GM12891 (cell line): ENCODE measurements at regions not wholly inside any gene's neighbourhood (a gene's known extent, or its start where the extent isn't known, plus 50 kb on each side); places are given as distances from the start of the nearest gene placed in this dataset.

ENCODE experiments used
- POLR2A ChIP-seq: IDR thresholded peaks from 2 replicates; pipeline ENCODE4 v1.6.1; 2011; ENCODE audit warnings: low read depth, low read length, control low read depth
- POLR2AphosphoS5 ChIP-seq: IDR thresholded peaks from 2 replicates; pipeline ENCODE4 v1.6.1; 2011; ENCODE audit warnings: low read depth, low read length, control low read depth
- POU2F2 ChIP-seq: IDR thresholded peaks from 2 replicates; pipeline ENCODE4 v1.6.1; 2011; ENCODE audit warnings: low read depth, mild to moderate bottlenecking, control low read depth, low read length, moderate library complexity

GRCh38 chr4:181838253-181838652 lies 404.9 kb upstream of the TENM3 start:
- TF ChIP-seq POLR2A (no peak), POLR2AphosphoS5 (no peak), POU2F2 (no peak)
